ENCODE measurements at regions not wholly inside any gene's neighbourhood (a gene's known extent, or its start where the extent isn't known, plus 50 kb on each side); places are given as distances from the start of the nearest gene placed in this dataset.

- TF ChIP-seq, protein P1, sequence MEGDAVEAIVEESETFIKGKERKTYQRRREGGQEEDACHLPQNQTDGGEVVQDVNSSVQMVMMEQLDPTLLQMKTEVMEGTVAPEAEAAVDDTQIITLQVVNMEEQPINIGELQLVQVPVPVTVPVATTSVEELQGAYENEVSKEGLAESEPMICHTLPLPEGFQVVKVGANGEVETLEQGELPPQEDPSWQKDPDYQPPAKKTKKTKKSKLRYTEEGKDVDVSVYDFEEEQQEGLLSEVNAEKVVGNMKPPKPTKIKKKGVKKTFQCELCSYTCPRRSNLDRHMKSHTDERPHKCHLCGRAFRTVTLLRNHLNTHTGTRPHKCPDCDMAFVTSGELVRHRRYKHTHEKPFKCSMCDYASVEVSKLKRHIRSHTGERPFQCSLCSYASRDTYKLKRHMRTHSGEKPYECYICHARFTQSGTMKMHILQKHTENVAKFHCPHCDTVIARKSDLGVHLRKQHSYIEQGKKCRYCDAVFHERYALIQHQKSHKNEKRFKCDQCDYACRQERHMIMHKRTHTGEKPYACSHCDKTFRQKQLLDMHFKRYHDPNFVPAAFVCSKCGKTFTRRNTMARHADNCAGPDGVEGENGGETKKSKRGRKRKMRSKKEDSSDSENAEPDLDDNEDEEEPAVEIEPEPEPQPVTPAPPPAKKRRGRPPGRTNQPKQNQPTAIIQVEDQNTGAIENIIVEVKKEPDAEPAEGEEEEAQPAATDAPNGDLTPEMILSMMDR (IDR thresholded peaks at IDR 0.05; ENCODE audit: insufficient read depth, missing control alignments), result no peak
- no peak for DNase-seq (ENCODE audit: insufficient read length, low spot score)
- no peak for FAIRE-seq
These were observed 414.9 kb upstream of the PITX2 start for GRCh38 chr4:111037591-111038360.

DNA sequence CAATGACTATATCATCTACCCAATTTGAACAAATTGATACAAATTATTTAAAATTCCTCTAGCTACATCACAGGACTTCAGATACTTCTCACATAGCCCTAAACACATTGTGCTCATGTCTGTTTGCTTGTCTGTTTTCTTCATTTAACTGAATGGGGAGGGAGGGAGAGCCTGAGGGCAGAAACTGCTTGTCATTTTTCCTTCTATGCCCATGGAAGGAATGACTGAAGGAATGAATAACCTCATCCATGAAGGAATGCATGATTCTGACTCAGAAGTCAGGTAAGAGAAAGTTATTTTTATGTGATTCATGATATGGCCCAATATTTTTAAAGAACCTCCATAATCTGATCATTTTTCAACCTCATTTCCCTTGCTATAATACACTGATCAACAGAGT lies 418.0 kb upstream of the PITX2 start:
- TF ChIP-seq, protein P1 (IDR thresholded peaks at IDR 0.05; ENCODE audit: insufficient read depth, missing control alignments), result no peak
- DNase-seq (ENCODE audit: insufficient read length, low spot score) (no peak), FAIRE-seq (no peak)

DNA sequence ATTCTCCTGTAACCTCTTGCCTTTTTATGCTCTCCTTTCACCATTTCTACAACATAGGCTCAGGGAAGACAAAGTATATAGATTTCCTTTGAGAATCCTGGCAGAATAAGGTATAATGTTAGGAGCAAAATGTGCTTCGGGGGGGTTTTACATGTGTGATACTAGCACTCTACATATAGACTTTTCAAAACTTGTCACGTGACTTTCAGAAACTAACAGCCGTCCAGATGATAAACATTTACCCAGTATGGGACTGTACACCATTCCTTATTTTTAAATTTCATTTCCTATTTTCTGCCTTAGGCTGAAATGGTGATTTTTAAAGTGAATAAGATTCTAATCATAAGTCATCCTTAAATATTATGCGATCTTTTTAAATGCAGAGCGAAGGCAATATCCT lies 420.4 kb upstream of the PITX2 start:
- TF ChIP-seq, protein P1 (IDR thresholded peaks at IDR 0.05; ENCODE audit: insufficient read depth, missing control alignments), result no peak
- FAIRE-seq (no peak), DNase-seq (ENCODE audit: insufficient read length, low spot score) (no peak)

DNA sequence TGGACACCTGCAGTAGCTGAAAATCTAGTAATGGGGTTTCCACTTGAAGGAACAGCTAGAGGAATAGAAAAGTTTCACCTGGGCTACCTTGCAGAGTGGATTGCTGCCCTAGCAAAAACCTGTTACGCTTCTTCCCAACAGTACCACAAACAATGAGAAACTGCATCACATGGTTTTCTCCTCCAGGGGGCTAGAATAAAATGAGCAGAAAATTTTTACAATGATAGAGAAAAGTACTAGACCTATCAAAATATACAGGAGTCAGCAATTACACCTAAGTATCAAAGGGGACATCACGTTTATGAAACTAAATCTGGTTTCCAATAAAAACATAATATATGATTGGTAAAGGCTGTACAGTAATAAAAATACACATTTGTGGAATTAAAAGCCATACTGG lies 423.1 kb upstream of the PITX2 start:
- no peak for FAIRE-seq
- DNase-seq (ENCODE audit: insufficient read length, low spot score), result no peak

GRCh38 chr4:111046811-111047210 lies 423.9 kb upstream of the PITX2 start:
- TF ChIP-seq, protein P1 (IDR thresholded peaks at IDR 0.05; ENCODE audit: insufficient read depth, missing control alignments), result no peak
- FAIRE-seq (no peak), DNase-seq (ENCODE audit: insufficient read length, low spot score) (no peak)

More for the DNA sequence above, 423.1 kb upstream of the PITX2 start:
- TF ChIP-seq, protein P1 (IDR thresholded peaks at IDR 0.05; ENCODE audit: insufficient read depth, missing control alignments), result no peak

- DNase-seq (ENCODE audit: insufficient read length, low spot score) (no peak), FAIRE-seq (no peak)
- TF ChIP-seq, protein P1 (IDR thresholded peaks at IDR 0.05; ENCODE audit: insufficient read depth, missing control alignments), result no peak
These were observed 425.4 kb upstream of the PITX2 start for GRCh38 chr4:111048316-111048715.

DNA sequence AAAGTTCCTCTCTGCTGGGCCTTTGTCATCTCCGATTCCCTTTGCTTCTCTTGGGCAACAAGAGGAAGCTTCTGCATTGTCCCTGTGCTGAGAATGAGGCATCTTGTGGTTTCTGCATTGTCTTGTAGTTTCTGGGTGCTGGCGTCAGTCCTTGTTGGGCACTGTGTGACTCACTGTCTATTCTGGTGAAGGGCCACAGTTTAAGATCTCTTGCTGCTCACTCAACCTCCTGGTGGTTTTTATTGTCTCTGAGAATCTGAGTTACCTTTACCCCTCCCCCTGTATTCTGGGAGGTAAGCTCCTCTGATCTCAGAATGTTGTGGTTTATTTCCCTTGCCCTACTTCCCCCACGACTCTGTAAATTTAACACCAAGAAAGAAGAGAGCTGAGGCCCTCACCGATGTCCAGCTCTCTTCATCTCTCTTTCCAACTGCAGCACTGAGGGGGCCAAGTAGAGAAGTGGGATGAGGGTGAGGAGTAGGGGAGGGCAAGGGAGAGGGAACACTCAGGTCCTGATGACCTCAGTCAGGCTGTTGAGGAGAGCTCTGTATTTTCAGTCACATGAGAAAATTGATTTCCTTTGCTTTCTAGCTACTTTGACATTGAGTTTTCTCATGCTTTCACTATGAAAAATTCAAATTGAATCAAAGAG lies 441.6 kb upstream of the PITX2 start:
- no peak for DNase-seq (ENCODE audit: insufficient read length, low spot score)
- no peak for FAIRE-seq
- TF ChIP-seq, protein P1 (IDR thresholded peaks at IDR 0.05; ENCODE audit: insufficient read depth, missing control alignments), result no peak
